Retinal pigment epithelial cell (primary cell): ENCODE measurements at regions not wholly inside any gene's neighbourhood (a gene's known extent, or its start where the extent isn't known, plus 50 kb on each side); places are given as distances from the start of the nearest gene placed in this dataset.
"Not testable (repeated sequence)": the region's sequence is repeated elsewhere in the genome, so short reads cannot be mapped to it uniquely, and the experiment has no call there.

Source experiments
- DNase-seq: peaks from one replicate; pipeline ENCODE4 v3.0.0-alpha.2; 2010; ENCODE audit warnings: low read depth
- H3K4me3 ChIP-seq: 2 replicates; pipeline ENCODE4 v1.5.1; 2011; ENCODE audit warnings: mild to moderate bottlenecking, low read length, control low read depth, moderate library complexity
- CTCF ChIP-seq: conservative IDR thresholded peaks from 2 replicates; pipeline ENCODE4 v1.5.1; 2011; ENCODE audit warnings: low read depth, low read length, control low read depth, inconsistent platforms

- no peak for DNase-seq
- no peak for TF ChIP-seq CTCF
- no peak overlapping the region for H3K4me3 ChIP-seq
These were observed 91.2 kb downstream of the IRX5 start for GRCh38 chr16:55021595-55022475.

- H3K4me3 ChIP-seq, DNase-seq: not testable (repeated sequence)
These were observed 96.6 kb downstream of the IRX5 start for GRCh38 chr16:55027260-55027659.

- no peak for TF ChIP-seq CTCF
- H3K4me3 ChIP-seq: no peak overlapping the region
- DNase-seq: no peak
These were observed 98.8 kb downstream of the IRX5 start for GRCh38 chr16:55029509-55029908.

DNA sequence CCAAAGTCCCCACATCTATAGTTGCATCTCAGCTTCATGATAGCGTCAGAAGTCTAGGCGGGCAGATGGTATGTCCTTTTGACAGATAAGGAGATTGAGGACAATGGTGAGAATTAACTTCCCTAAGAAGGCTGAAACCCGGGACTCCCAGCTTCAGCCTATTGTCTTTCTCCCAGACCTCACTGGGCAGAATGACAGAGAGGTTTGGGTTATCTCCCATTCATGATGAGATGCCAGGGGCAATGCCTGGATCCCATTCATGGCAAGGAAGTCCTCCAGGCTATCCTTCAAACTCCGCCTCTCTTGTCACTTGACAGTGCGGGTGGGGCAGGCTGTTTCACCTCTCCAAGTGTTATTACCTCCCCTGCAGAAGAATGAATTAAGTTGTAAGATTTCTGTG, 100.3 kb downstream of the IRX5 start:
- DNase-seq: no peak
- no peak overlapping the region for H3K4me3 ChIP-seq
- no peak for TF ChIP-seq CTCF

GRCh38 chr16:55031481-55031880, 100.8 kb downstream of the IRX5 start:
- no peak for DNase-seq
- H3K4me3 ChIP-seq: no peak overlapping the region
- TF ChIP-seq CTCF: no peak

GRCh38 chr16:55033225-55034156, 102.8 kb downstream of the IRX5 start:
- no peak for TF ChIP-seq CTCF
- no peak for DNase-seq
- H3K4me3 ChIP-seq: no peak overlapping the region

- TF ChIP-seq CTCF: peak; percentile 23
- no peak overlapping the region for H3K4me3 ChIP-seq
- DNase-seq: no peak
These were observed 104.4 kb downstream of the IRX5 start for GRCh38 chr16:55035029-55035428.
